Activated CD8-positive, alpha-beta memory T cell treated with anti-CD3 and anti-CD28 coated beads for 48 hours (primary cell): ENCODE measurements at regions not wholly inside any gene's neighbourhood (a gene's known extent, or its start where the extent isn't known, plus 50 kb on each side); places are given as distances from the start of the nearest gene placed in this dataset.
"Not testable (repeated sequence)": the region's sequence is repeated elsewhere in the genome, so short reads cannot be mapped to it uniquely, and the experiment has no call there.

Experiments
- DNase-seq, 3 experiments: peaks; one replicate each; pipeline ENCODE4 v3.0.0-alpha.2; 2020; ENCODE audit warnings: low read depth in 2 of 3, low spot score in 2 of 3

- no peak for DNase-seq
Measured at GRCh38 chr21:39004634-39005501, 178.4 kb downstream of the PSMG1 start.

- DNase-seq, result no peak
Measured at GRCh38 chr21:39003982-39004633, 179.1 kb downstream of the PSMG1 start.

- DNase-seq, result no peak
Measured at GRCh38 chr21:39001341-39001740, 181.9 kb downstream of the PSMG1 start.

GRCh38 chr21:39000496-39000895 is 182.8 kb downstream of the PSMG1 start:
- no peak for DNase-seq

GRCh38 chr21:38999161-38999560 is 184.1 kb downstream of the PSMG1 start:
- no peak for DNase-seq

GRCh38 chr21:38998281-38998680 is 185.0 kb downstream of the PSMG1 start:
- not testable (repeated sequence) for DNase-seq

GRCh38 chr21:38997843-38998175 is 185.4 kb downstream of the PSMG1 start:
- not testable (repeated sequence) for DNase-seq

- no peak for DNase-seq
Measured at GRCh38 chr21:38997051-38997842, 186.0 kb downstream of the PSMG1 start.

GRCh38 chr21:38996355-38996754 is 186.9 kb downstream of the PSMG1 start:
- no peak for DNase-seq

- no peak for DNase-seq
Measured at GRCh38 chr21:38995731-38996130, 187.5 kb downstream of the PSMG1 start.

- no peak for DNase-seq
Measured at GRCh38 chr21:38995071-38995669, 188.1 kb downstream of the PSMG1 start.

- no peak for DNase-seq
Measured at GRCh38 chr21:38994042-38994441, 188.3 kb downstream of the ETS2 start.

- no peak for DNase-seq
Measured at GRCh38 chr21:38993561-38993960, 187.8 kb downstream of the ETS2 start.

GRCh38 chr21:38992737-38993136 is 187.0 kb downstream of the ETS2 start:
- no peak for DNase-seq

- DNase-seq, result no peak
Measured at GRCh38 chr21:38990424-38990794, 184.7 kb downstream of the ETS2 start.

GRCh38 chr21:38989745-38990423 is 184.2 kb downstream of the ETS2 start:
- no peak for DNase-seq

- DNase-seq, result no peak
Measured at GRCh38 chr21:38989379-38989744, 183.6 kb downstream of the ETS2 start.

- DNase-seq, result no peak
Measured at GRCh38 chr21:38988509-38989378, 183.0 kb downstream of the ETS2 start.

- no peak for DNase-seq
Measured at GRCh38 chr21:38987633-38988508, 182.1 kb downstream of the ETS2 start.
